ENCODE measurements at regions not wholly inside any gene's neighbourhood (a gene's known extent, or its start where the extent isn't known, plus 50 kb on each side); places are given as distances from the start of the nearest gene placed in this dataset.
"Not testable (repeated sequence)": the region's sequence is repeated elsewhere in the genome, so short reads cannot be mapped to it uniquely, and the experiment has no call there.

DNA sequence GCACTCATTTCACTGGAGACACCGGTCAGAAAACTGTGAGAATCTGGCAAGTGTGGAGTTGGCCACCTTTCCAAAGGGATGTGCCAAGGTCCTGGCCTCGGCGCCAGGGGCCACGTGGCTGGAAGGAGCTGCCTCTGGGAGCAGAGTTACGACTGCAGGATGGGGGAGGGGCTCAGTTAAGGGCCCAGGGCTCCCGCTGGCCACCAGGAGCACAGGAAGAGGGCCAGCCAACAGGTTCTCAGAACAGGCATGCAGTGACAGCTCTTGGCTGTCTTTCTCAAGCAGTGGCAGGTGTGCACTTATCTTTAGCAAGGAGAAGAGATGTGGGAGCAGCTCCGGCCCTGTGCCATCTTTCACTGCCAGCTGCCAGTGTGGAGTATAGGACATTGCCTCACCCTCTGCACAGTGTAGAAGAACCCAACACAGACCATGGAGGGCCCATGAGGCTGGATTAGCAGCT is 115.9 kb upstream of the RBPJ start:
- H3K27ac Mint-ChIP-seq = no peak overlapping the region
- H3K4me1 Mint-ChIP-seq (ENCODE audit: low read depth) = peaks cover 39% of the 10 kb centered on the region
- DNase-seq = no peak
- peaks cover 3% of the 10 kb centered on the region for H3K27me3 Mint-ChIP-seq
- H3K4me3 Mint-ChIP-seq = no peak overlapping the region
- no peaks in the 10 kb centered on the region for H3K36me3 Mint-ChIP-seq (ENCODE audit: low read depth)
- no peaks in the 10 kb centered on the region for H3K9me3 Mint-ChIP-seq

DNA sequence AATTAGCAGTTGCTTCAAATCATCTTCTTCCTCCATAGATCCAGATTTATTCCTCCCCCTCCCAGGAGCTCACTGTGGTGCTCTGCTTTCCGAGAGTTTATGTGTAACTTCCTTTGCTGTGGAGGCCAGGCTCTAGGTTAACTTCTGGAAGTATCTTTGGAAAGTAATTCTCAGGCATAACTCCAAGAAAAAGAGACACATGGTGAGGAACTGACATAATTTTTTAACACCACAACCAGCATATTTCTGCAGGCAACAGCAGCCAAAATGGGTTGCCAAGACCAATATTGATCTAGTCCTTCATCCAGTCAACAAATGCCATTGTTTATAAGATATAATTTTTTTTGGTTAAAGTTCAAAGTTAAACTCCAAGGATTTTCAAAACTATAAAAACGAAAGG is 114.5 kb upstream of the RBPJ start:
- peaks cover 27% of the 10 kb centered on the region for H3K4me1 Mint-ChIP-seq (ENCODE audit: low read depth)
- DNase-seq = no peak
- no peak overlapping the region for H3K4me3 Mint-ChIP-seq
- H3K27me3 Mint-ChIP-seq = peaks cover 12% of the 10 kb centered on the region
- no peaks in the 10 kb centered on the region for H3K36me3 Mint-ChIP-seq (ENCODE audit: low read depth)
- H3K9me3 Mint-ChIP-seq = no peaks in the 10 kb centered on the region
- no peak overlapping the region for H3K27ac Mint-ChIP-seq

DNA sequence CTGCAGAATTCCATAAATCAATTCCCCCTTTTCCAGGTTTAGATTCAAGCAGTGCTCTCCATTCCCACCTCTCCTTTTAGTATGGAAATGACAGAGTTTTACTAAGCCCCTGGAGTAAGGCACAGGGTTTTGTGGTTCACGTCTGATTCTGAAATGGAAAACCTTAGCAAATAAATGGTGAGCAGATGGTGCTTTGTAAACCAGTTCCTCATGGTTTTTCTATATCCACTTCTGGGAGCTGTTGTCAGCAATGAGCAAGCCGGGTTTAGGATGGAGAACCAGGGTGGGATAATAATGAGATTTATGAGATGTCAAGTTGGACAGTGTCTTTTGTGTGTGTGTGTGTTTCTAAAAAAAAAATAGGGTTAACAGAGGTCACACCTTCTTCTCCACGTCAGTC is 113.8 kb upstream of the RBPJ start:
- Mint-ChIP-seq H3K27ac (no peak overlapping the region), H3K4me1 (ENCODE audit: low read depth) (peaks cover 23% of the 10 kb centered on the region), H3K27me3 (peaks cover 12% of the 10 kb centered on the region), H3K36me3 (ENCODE audit: low read depth) (no peaks in the 10 kb centered on the region), H3K9me3 (no peaks in the 10 kb centered on the region), H3K4me3 (no peak overlapping the region)
- no peak for DNase-seq

DNA sequence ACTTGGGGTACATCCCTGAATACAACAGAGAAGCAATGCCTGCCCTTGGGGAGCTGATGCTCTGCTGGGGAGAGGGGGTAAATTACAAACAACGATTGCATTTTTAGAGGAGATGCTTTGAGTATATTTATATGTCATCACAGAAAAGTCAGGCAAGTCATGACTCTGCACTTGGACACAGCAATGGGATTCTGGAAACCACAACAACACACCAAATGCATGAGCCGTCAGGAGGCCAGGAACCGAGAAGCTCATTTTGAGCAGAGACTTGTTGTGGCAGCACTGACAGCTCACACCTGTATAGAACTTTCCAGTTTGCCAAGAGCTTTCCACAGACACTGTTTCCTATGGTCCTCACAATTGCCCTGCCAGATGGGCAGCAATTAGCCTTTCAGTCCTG is 113.2 kb upstream of the RBPJ start:
- no peaks in the 10 kb centered on the region for H3K9me3 Mint-ChIP-seq
- no peak overlapping the region for H3K27ac Mint-ChIP-seq
- no peaks in the 10 kb centered on the region for H3K36me3 Mint-ChIP-seq (ENCODE audit: low read depth)
- no peak overlapping the region for H3K4me3 Mint-ChIP-seq
- peaks cover 20% of the 10 kb centered on the region for H3K4me1 Mint-ChIP-seq (ENCODE audit: low read depth)
- H3K27me3 Mint-ChIP-seq = peaks cover 12% of the 10 kb centered on the region
- DNase-seq = no peak

DNA sequence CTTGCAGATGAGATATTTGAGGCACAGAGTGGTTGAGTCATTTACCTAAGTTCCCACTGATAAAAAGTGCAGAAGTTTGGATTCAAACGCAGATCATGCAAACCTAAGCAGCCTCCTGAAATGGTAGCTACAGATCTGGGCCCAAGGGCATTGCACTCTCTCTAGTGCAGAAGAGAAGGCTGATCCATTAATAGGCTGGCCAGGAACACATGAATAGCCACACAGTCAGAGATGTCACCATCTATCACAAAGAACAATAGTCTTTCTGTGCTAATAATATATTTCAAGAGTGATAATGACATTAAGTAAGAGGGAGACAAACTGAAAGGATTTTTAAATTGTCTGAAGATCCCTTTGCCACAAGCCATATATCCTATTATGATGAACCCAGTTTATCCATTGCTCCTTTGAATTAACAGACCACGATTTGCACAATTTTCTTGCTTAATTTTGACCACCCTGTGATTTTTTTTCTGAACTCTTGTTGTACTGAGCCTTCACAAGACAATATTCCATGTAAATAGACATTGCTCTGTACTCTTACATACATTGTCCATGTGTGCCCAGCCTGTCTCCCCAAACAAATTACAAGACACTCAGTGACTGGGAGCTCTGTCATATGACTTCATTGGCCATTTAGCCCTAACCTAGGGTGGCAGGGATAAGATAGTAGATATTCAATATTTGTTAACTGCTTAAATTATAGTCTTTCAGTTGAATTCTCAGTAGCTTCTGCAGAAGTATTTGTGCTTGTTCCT is 112.4 kb upstream of the RBPJ start:
- Mint-ChIP-seq H3K27me3 (peaks cover 15% of the 10 kb centered on the region), H3K9me3 (no peaks in the 10 kb centered on the region), H3K4me3 (no peak overlapping the region), H3K4me1 (ENCODE audit: low read depth) (peaks cover 14% of the 10 kb centered on the region), H3K27ac (no peak overlapping the region), H3K36me3 (ENCODE audit: low read depth) (no peaks in the 10 kb centered on the region)
- no peak for DNase-seq

DNA sequence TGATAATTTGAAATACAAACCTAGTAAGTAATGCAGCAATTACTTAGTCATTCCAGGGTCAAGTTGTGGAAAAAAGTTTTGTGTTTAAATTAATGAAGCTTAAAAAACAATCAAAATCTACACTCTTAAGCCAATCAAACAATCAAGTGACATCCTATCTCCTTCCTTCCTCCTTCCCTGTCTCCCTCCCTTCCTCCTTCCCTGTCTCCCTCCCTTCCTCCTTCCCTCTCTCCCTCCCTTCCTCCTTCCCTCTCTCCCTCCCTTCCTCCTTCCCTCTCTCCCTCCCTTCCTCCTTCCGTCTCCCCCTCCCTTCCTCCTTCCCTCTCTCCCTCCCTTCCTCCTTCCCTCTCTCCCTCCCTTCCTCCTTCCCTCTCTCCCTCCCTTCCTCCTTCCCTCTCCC is 111.4 kb upstream of the RBPJ start:
- not testable (repeated sequence) for H3K9me3 Mint-ChIP-seq; H3K4me3 Mint-ChIP-seq; DNase-seq; H3K27ac Mint-ChIP-seq; H3K36me3 Mint-ChIP-seq (ENCODE audit: low read depth)
- peaks cover 21% of the 10 kb centered on the region for H3K27me3 Mint-ChIP-seq
- peaks cover 10% of the 10 kb centered on the region for H3K4me1 Mint-ChIP-seq (ENCODE audit: low read depth)

DNA sequence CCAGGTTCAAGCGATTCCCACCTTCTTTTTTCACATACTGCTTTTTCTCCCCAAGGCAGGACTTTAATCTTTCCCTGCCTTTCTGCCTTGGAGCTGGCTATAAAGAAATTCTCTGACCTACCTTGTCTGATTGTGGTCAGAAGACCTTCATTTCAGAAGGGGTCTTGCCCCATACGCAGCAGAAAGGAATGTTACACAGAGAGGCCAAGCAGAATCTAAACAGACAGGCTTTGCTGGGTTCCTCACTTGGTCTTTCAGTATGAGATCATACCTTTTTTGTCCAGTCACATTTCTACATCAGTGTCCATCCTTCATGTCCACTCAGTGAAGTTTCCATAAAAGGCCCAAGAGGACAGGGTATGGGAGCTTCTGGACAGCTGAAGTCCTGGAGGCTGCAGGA is 108.3 kb upstream of the RBPJ start:
- H3K36me3 Mint-ChIP-seq (ENCODE audit: low read depth) = no peaks in the 10 kb centered on the region
- no peak for DNase-seq
- no peaks in the 10 kb centered on the region for H3K9me3 Mint-ChIP-seq
- peaks cover 21% of the 10 kb centered on the region for H3K27me3 Mint-ChIP-seq
- no peak overlapping the region for H3K27ac Mint-ChIP-seq
- H3K4me3 Mint-ChIP-seq = no peak overlapping the region
- peaks cover 6% of the 10 kb centered on the region for H3K4me1 Mint-ChIP-seq (ENCODE audit: low read depth)

DNA sequence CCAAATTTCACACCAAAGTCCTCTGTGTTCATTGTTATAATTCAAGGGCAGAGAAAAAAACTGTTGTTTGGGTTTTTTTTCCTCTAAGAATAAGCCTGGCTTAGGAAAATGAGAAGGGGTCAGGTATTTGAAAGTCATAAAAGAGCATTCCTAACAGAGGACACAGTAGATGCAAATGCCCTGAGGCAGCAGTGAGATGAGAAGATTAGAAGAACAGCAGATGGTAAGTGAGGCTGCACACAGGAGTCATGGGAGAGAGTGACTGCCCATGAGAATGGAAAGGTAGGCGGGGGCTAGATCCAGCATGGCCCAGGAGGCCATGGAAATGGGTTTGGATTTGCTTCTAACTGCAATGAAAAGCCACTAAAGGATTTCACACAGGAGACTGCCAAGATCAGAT is 107.5 kb upstream of the RBPJ start:
- H3K27ac Mint-ChIP-seq = no peak overlapping the region
- H3K9me3 Mint-ChIP-seq = no peaks in the 10 kb centered on the region
- no peaks in the 10 kb centered on the region for H3K36me3 Mint-ChIP-seq (ENCODE audit: low read depth)
- no peak for DNase-seq
- H3K4me3 Mint-ChIP-seq = no peak overlapping the region
- H3K4me1 Mint-ChIP-seq (ENCODE audit: low read depth) = peaks cover 6% of the 10 kb centered on the region
- peaks cover 21% of the 10 kb centered on the region for H3K27me3 Mint-ChIP-seq

DNA sequence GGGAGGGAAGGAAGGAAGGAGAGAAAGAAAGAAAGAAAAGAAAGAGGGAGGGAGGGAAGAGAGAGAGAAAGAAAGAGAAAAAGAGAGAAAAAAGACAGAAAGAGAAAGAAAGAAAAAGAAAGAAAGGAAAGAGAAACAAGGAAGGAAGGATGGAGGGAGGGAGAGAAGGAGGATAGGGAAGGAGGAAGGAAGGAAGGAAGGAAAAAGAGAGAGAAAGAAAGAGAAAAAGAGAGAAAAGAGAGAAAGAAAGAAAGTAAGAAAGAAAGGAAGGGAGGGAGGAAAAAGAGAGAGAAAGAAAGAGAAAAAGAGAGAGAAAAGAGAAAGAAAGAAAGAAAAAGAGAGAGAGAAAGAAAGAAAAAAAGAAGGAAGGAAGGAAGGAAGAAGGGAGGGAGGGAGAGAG is 105.8 kb upstream of the RBPJ start:
- H3K4me1 Mint-ChIP-seq (ENCODE audit: low read depth) = peaks cover 6% of the 10 kb centered on the region
- no peak overlapping the region for H3K27ac Mint-ChIP-seq
- H3K4me3 Mint-ChIP-seq = no peak overlapping the region
- peaks cover 18% of the 10 kb centered on the region for H3K27me3 Mint-ChIP-seq
- no peaks in the 10 kb centered on the region for H3K36me3 Mint-ChIP-seq (ENCODE audit: low read depth)
- no peaks in the 10 kb centered on the region for H3K9me3 Mint-ChIP-seq
- DNase-seq = no peak

DNA sequence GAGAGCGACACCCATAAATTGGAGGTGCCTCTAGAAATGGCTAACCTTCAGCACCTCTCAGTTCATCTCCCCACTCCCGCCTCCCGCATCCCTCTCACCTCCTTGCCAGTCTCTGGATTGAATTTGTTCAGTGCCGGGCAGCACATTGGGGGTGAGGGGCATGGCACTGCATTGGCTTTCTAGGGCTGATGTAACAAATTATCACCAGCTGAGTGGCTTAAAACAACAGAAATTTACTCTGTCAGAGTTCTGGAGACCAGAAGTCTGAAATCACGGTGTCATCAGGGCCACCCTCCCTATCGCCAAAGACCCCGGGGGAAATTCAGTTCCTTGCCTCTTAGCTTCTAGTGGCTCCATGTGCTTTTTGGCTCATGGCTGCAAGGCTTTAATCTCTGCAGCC is 105.1 kb upstream of the RBPJ start:
- no peak overlapping the region for H3K4me3 Mint-ChIP-seq
- no peaks in the 10 kb centered on the region for H3K36me3 Mint-ChIP-seq (ENCODE audit: low read depth)
- H3K9me3 Mint-ChIP-seq = no peaks in the 10 kb centered on the region
- no peak for DNase-seq
- no peak overlapping the region for H3K27ac Mint-ChIP-seq
- peaks cover 6% of the 10 kb centered on the region for H3K4me1 Mint-ChIP-seq (ENCODE audit: low read depth)
- H3K27me3 Mint-ChIP-seq = peaks cover 14% of the 10 kb centered on the region

DNA sequence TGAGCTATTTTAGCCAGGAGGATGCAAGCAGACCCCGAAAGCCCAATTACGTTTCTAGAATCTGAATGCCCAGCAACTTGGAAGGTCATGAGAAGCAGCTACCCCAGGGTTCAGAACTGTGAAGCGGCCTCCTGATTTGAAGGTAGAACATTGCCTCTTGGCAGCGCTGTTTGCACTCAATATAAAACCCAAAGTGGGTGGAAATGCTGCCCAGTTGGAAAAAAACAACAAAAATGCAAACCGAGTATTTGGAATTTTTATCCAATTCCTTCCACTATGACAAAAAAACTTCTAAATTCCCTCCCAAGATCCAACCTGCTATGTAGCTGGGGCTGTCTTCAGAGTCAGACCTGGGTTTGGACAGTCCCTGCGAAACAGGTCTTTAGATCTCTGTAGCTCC is 103.3 kb upstream of the RBPJ start:
- Mint-ChIP-seq H3K27ac (no peak overlapping the region), H3K4me3 (no peak overlapping the region), H3K36me3 (ENCODE audit: low read depth) (no peaks in the 10 kb centered on the region), H3K4me1 (ENCODE audit: low read depth) (peaks cover 6% of the 10 kb centered on the region), H3K9me3 (no peaks in the 10 kb centered on the region), H3K27me3 (peaks cover 9% of the 10 kb centered on the region)
- no peak for DNase-seq

DNA sequence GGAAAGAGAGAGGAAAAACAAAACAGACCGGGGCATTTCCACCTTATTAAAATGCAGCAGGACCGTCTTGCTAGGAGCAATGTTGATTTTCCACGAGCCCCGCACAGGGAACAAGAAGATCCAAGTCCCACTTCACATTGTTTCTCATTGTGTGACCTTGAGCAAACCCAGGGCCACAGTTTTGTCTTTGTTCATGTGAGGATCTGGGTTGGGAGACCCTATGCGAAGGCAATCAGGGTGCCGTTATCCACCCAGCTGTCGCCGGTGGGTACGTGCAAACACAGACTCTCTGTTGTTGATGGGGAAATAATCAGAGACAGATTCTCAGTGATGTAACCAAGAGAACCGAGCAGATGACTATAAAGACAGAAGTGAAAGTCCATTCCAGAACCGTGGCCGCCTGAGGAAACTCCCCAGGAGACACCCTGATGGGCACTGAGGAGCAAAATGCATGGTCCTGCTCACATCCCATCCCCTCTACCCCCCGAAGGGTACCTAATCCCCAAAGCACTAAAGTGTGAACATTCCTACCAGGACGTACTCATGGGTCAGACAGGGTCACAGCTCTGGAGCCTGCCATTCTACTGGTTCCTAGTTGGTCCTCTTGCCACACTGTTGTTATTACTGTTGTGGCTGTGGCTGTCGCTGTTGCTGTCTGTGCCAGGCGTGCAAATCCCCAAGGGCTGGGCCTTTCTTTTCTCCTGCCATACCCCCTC is 102.7 kb upstream of the RBPJ start:
- peaks cover 9% of the 10 kb centered on the region for H3K27me3 Mint-ChIP-seq
- DNase-seq = no peak
- H3K4me3 Mint-ChIP-seq = no peak overlapping the region
- H3K9me3 Mint-ChIP-seq = no peaks in the 10 kb centered on the region
- H3K36me3 Mint-ChIP-seq (ENCODE audit: low read depth) = no peaks in the 10 kb centered on the region
- H3K27ac Mint-ChIP-seq = no peak overlapping the region
- peaks cover 6% of the 10 kb centered on the region for H3K4me1 Mint-ChIP-seq (ENCODE audit: low read depth)

DNA sequence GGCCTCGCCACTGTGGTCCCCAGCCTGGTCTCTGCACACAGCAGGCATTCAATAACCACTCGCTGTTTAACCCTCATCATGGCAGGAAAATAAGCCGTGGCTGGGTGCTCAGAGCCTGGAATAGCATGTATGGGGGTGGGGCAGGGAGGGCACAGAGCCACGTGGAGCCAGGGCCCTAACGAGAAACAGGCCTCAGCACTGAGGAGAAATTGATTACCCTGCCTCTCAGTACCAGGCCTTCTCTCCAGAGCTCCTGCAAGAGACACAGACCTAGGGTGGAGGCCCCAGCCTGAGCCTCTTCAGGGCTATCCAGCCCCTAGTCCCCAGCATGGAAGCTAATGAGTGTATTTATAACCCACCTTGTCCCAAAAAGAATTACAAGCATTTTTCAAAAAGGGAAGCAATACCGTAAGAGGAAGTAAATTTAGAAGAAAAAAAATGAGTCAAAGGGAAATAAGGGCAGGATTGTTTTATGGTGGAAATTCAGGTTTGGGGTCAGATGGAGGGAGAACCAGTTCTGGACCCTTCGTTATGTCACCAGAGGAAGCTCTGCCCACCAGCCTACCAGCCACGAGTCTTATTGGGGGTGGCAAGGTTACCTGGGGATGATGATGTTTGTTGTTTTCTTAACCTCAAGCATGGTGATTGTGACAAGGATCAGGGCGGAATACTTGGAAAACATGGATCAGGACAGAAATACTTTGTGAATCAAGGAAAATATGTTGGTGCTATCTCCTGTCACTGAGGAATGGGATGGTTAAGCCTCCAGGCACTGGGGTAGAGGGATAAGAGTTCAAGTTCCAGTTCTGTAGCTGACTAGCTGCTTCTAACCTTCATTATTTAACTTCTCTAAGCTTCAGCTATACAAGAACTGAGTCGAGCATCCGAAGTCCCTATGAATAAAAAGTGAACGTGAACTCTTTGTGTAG is 101.9 kb upstream of the RBPJ start:
- H3K4me1 Mint-ChIP-seq (ENCODE audit: low read depth) = peaks cover 2% of the 10 kb centered on the region
- no peak for DNase-seq
- H3K4me3 Mint-ChIP-seq = no peak overlapping the region
- H3K27me3 Mint-ChIP-seq = peaks cover 1% of the 10 kb centered on the region
- no peaks in the 10 kb centered on the region for H3K36me3 Mint-ChIP-seq (ENCODE audit: low read depth)
- no peaks in the 10 kb centered on the region for H3K9me3 Mint-ChIP-seq
- no peak overlapping the region for H3K27ac Mint-ChIP-seq

DNA sequence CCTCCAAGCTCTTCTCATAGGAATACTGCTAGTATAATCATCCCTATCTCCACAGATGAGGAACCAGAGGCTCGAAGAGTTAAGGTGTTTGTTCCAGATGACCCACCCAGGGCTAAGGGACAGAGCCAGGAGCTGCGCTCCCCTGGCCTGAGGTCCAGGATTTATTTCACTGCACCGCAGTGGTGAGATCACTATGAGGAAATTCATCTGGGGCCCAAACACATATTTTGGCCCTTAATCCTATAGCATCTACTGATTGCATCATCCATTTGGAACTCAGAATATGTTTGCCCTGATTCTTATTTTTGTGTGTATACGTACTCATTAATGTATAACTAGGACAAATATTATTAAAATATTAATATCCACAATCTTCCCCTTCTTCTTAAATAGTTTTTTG is 100.1 kb upstream of the RBPJ start:
- Mint-ChIP-seq H3K4me3 (no peak overlapping the region), H3K4me1 (ENCODE audit: low read depth) (no peaks in the 10 kb centered on the region), H3K27ac (no peak overlapping the region), H3K27me3 (no peaks in the 10 kb centered on the region), H3K9me3 (no peaks in the 10 kb centered on the region), H3K36me3 (ENCODE audit: low read depth) (no peaks in the 10 kb centered on the region)
- no peak for DNase-seq

Data from activated T-cell treated with anti-CD3 and anti-CD28 coated beads, Interleukin-2, amount 50 U/mL, for 24 hours (primary cell).